ENCODE measurements at regions not wholly inside any gene's neighbourhood (a gene's known extent, or its start where the extent isn't known, plus 50 kb on each side); places are given as distances from the start of the nearest gene placed in this dataset.

DNA sequence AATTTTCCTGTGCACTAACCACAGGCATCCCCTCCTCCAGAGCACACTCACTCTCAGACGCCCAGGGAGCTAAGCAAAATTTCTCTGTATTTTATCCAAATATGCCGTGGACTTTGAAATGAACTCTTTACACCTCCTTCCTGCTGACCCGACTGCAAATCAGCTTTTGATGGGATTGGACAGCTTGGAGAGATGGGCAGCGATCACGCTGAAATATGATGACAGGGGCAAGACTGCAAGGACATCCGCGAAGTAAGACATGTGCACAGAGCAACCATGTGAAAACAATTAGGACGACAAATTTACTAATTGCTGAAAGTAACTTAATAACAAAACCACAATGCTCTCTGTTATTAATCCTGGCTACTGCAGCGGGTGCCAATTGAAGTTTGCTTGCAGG, 64.6 kb upstream of the CLDN14 start:
- intact Hi-C loops (cut with micrococcal nuclease), result no loop called here
- ChIA-PET CTCF (interaction anchor here (1.1 kb wide), 1 partner anchor 41 kb away, joined by 3 read pairs; no protein-coding TSS in a partner anchor), POLR2A (no interaction called here)
- no peaks in the 10 kb centered on the region for H3K36me3 Mint-ChIP-seq (ENCODE audit: low read depth)
- no peak for DNase-seq
- no peak overlapping the region for H3K4me3 Mint-ChIP-seq
- peaks cover 3% of the 10 kb centered on the region for H3K4me1 Mint-ChIP-seq
- peaks cover 15% of the 10 kb centered on the region for H3K27me3 Mint-ChIP-seq
- ATAC-seq (ENCODE audit: low read depth), result no peak
- no peaks in the 10 kb centered on the region for H3K9me3 Mint-ChIP-seq
- TF ChIP-seq, protein P1, sequence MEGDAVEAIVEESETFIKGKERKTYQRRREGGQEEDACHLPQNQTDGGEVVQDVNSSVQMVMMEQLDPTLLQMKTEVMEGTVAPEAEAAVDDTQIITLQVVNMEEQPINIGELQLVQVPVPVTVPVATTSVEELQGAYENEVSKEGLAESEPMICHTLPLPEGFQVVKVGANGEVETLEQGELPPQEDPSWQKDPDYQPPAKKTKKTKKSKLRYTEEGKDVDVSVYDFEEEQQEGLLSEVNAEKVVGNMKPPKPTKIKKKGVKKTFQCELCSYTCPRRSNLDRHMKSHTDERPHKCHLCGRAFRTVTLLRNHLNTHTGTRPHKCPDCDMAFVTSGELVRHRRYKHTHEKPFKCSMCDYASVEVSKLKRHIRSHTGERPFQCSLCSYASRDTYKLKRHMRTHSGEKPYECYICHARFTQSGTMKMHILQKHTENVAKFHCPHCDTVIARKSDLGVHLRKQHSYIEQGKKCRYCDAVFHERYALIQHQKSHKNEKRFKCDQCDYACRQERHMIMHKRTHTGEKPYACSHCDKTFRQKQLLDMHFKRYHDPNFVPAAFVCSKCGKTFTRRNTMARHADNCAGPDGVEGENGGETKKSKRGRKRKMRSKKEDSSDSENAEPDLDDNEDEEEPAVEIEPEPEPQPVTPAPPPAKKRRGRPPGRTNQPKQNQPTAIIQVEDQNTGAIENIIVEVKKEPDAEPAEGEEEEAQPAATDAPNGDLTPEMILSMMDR (IDR thresholded peaks at IDR 0.05), result no peak
- H3K27ac Mint-ChIP-seq, result no peak overlapping the region

DNA sequence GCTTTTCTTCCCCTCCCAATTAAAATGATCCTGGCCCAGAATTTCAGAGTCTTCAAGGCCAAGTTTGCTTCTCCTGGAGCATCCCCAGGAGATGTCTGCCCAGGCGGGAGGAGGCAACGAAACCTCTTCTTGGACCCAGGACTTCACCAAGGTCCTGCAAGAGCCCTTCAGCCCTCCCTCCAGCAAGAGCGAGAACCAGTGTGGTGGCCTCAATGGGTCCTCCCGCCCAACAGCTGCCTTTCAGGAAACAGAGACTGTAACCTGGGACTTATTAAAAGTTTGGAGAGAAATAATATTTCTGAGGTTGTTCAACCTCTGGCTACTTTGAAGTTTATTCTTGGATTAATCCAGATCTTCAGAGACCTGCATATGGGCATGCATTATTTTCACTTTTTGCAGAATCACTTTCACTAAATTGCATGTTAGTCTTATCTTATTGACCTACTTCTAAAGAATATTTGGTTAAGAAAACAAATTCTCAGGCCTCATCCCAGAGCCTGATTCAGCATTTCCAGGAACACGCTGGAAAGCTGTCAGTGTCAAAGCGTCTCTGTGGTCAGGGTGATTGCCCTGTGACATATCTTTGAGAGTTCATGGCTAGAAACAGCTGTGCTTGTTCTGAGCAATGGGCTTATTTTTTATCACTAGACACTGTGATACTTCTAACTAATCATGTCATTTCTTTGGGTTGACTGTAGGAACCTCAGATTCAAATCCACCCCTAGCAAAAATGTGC, 66.0 kb upstream of the CLDN14 start:
- H3K9me3 Mint-ChIP-seq, result no peaks in the 10 kb centered on the region
- CTCF ChIA-PET, result no interaction called here
- intact Hi-C loops (cut with micrococcal nuclease), result no loop called here
- ATAC-seq (ENCODE audit: low read depth), result no peak
- TF ChIP-seq, protein P1 (IDR thresholded peaks at IDR 0.05), result no peak
- H3K4me1 Mint-ChIP-seq, result peaks cover 3% of the 10 kb centered on the region
- H3K27ac Mint-ChIP-seq, result no peak overlapping the region
- H3K4me3 Mint-ChIP-seq, result no peak overlapping the region
- POLR2A ChIA-PET, result no interaction called here
- DNase-seq, result no peak
- peaks cover 15% of the 10 kb centered on the region for H3K27me3 Mint-ChIP-seq
- H3K36me3 Mint-ChIP-seq (ENCODE audit: low read depth), result no peaks in the 10 kb centered on the region

DNA sequence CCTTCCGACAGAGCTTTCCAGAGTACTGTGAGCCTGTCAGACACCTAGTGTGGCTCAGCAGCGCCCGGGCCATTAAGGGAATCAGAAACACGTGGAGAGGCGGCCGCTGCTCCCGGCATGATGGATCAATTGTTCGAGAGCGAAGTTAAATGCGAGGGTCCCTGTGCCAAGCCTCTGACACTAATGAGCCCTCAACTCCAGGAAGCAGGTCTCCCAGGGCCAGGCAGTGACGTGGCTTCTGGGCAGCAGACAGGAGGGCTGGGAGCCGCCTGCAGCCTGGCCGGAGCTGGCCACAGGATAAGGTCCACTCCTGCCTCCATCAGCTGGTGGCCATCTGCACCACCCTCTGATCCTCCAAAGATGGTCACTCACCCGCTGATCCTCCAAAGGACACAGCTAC, 67.5 kb upstream of the CLDN14 start:
- Mint-ChIP-seq H3K4me1 (peaks cover 3% of the 10 kb centered on the region), H3K27ac (no peak overlapping the region), H3K27me3 (peaks cover 9% of the 10 kb centered on the region), H3K36me3 (ENCODE audit: low read depth) (no peaks in the 10 kb centered on the region), H3K4me3 (no peak overlapping the region), H3K9me3 (no peaks in the 10 kb centered on the region)
- DNase-seq (no peak), ATAC-seq (ENCODE audit: low read depth) (no peak)
- ChIA-PET POLR2A (no interaction called here), CTCF (no interaction called here)
- intact Hi-C loops (cut with micrococcal nuclease), result no loop called here
- TF ChIP-seq, protein P1 (IDR thresholded peaks at IDR 0.05), result no peak

DNA sequence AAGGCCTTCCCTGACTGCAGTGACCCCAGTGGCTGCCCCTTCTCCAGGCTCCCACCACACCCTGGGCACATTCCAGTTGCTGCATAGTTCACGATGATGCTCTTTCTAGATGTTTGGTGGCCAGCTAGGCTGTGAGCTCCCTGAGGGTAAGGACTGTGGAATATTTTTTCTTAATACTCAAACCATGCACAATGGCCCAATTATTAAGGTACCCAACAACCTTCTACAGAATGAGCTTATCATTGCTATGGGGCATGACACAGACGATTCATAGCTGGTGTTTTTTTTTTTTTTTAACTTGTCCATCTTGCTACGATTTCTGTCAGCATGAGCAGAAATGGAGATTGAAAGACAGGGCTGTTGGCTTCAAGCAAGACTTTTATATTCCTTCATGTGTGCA, 68.9 kb upstream of the CLDN14 start:
- Mint-ChIP-seq H3K4me3 (no peak overlapping the region), H3K27ac (no peak overlapping the region), H3K4me1 (no peaks in the 10 kb centered on the region), H3K27me3 (peaks cover 4% of the 10 kb centered on the region), H3K36me3 (ENCODE audit: low read depth) (no peaks in the 10 kb centered on the region), H3K9me3 (no peaks in the 10 kb centered on the region)
- intact Hi-C loops (cut with micrococcal nuclease), result no loop called here
- no peak for DNase-seq
- ATAC-seq (ENCODE audit: low read depth), result no peak
- TF ChIP-seq, protein P1 (IDR thresholded peaks at IDR 0.05), result no peak
- CTCF ChIA-PET, result no interaction called here
- POLR2A ChIA-PET, result interaction anchor here (0.7 kb wide), 1 partner anchor 793 kb away, joined by 3 read pairs; no protein-coding TSS in a partner anchor

DNA sequence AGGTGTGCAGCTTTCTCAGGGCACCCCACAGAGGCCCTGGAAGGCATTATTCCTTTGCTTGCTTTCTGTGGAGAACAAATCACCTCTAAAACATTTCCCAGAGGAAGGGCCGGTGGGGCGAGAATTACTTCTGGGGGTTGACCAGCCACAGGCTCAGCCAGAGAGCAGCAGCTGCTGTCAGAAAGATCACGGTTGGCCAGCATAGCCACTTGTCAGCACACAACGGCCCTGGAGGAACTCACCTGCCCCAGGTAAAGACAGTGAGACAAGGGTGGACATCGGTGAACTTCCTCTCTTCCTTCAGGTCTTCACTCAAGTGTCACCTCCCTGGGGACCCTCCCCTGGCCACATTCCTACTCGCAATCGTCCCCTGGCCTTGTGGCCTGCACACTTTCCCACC, 69.5 kb upstream of the CLDN14 start:
- POLR2A ChIA-PET, result interaction anchor here (0.5 to 0.7 kb wide), 2 partner anchors 170 to 793 kb away, joined by 3 to 4 read pairs; no protein-coding TSS in a partner anchor

More for the DNA sequence above, 69.5 kb upstream of the CLDN14 start:
- Mint-ChIP-seq H3K9me3 (no peaks in the 10 kb centered on the region), H3K27ac (no peak overlapping the region), H3K4me3 (no peak overlapping the region), H3K36me3 (ENCODE audit: low read depth) (no peaks in the 10 kb centered on the region), H3K4me1 (no peaks in the 10 kb centered on the region), H3K27me3 (peaks cover 4% of the 10 kb centered on the region)
- CTCF ChIA-PET, result no interaction called here
- TF ChIP-seq, protein P1 (IDR thresholded peaks at IDR 0.05), result no peak
- DNase-seq, result no peak
- ATAC-seq (ENCODE audit: low read depth), result no peak
- intact Hi-C loops (cut with micrococcal nuclease), result no loop called here

Measured in activated B cell treated with CpG ODN at 0.5 μM for 24 hours (primary cell).